Pancreas (tissue), 10 donors: ENCODE measurements at regions not wholly inside any gene's neighbourhood (a gene's known extent, or its start where the extent isn't known, plus 50 kb on each side); places are given as distances from the start of the nearest gene placed in this dataset.
A peak's percentile ranks its signal among the peaks of the same experiment; 100 is the strongest.

Source experiments
- ATAC-seq, 4 donors: fragments of 200-7000 bp; cut with Tn5 transposase; one replicate each; pipeline versions ENCODE4 v1.8.0 to v1.9.1; 2020; ENCODE audit warnings: mild to moderate bottlenecking in 4 of 4, moderate library complexity in 4 of 4
- DNase-seq, 6 donors: peaks; one replicate each; pipeline ENCODE4 v3.0.0-alpha.2; 2020
- FAIRE-seq: peaks from 2 replicates; lab custom pipeline; 2012; peaks lifted over from hg19 to GRCh38; lab: Jason Lieb, UNC
- H3K27ac ChIP-seq, 4 donors: fragments of 200-600 bp; sonication (generic); 1 replicate in 3 of 4; 2 replicates in 1 of 4; pipeline versions ENCODE4 v1.5.0 to v1.8.0; 2020
- H3K27me3 ChIP-seq, 4 donors: fragments of 200-600 bp; one replicate each; pipeline ENCODE4 v1.8.0; 2021
- H3K36me3 ChIP-seq, 3 donors: fragments of 200-600 bp; sonication (generic) in 1 of 3; one replicate each; pipeline versions ENCODE4 v1.5.0 to v1.8.0; 2020 to 2021
- H3K4me1 ChIP-seq, 3 donors: fragments of 200-600 bp; one replicate each; pipeline ENCODE4 v1.8.0; 2021
- H3K4me3 ChIP-seq, 4 donors: fragments of 200-600 bp; sonication (generic) in 2 of 4; one replicate each; pipeline versions ENCODE4 v1.5.0 to v1.8.0; 2020 to 2021
- H3K9me3 ChIP-seq, 4 donors: fragments of 200-600 bp; one replicate each; pipeline ENCODE4 v1.8.0; 2021
- CTCF ChIP-seq, 4 donors: fragments of 200-600 bp; sonication (generic) in 3 of 4; IDR thresholded peaks; one replicate each; pipeline versions ENCODE4 v1.5.0 to v1.8.0; 2021; ENCODE audit warnings: antibody characterized with exemption in 4 of 4
- WGBS, 2 donors: extraction: QIAGEN DNeasy Blood & Tissue Kit; methylation state at CpG; one replicate each; pipeline ENCODE4 v1.1.7; 2013; 5-methylcytosine and 5-hydroxymethylcytosine counted together
- intact Hi-C, 3 donors: fragments of 100-400 bp; cut with DNase I; formaldehyde crosslinking; loops; one replicate each; pipeline versions ENCODE4 v1.11.1 to v1.14.2; 2022
- donor health status: healthy with polysubstance abuse.
- donor health status: DM: no; HTN: no; CAD: no; lungs with moderate emphysema.
- donor health status: DM: no; HTN: no; CAD: no.
- donor health status: control.
- donor health status: control.
- donor health status: Bipolar disorder and iron deficiency.
- donor health status: DM: yes; HTN: yes; CAD: no.
- donor health status: DM: no; HTN: no; CAD: no.
- donor health status: DM: no; HTN: no; CAD: no.
- donor health status: DM: yes; HTN: yes; CAD: no.

- FAIRE-seq (no peak), ATAC-seq (peak; percentile 84 to 99 (median 94)), DNase-seq (peak in 4 of 6 donors; percentile 17 to 70 (median 26))
- 17 to 24% methylated on average over 3 of the region's 3 CpGs for WGBS, 2 donors
- no peak for TF ChIP-seq CTCF (IDR thresholded peaks at IDR 0.05)
- Histone ChIP-seq H3K4me3 (no peak overlapping the region), H3K27ac (no peak overlapping the region), H3K9me3 (no peaks in the 10 kb centered on the region), H3K4me1 (no peaks in the 10 kb centered on the region), H3K27me3 (no peaks in the 10 kb centered on the region), H3K36me3 (no peaks in the 10 kb centered on the region)
- intact Hi-C loops = no loop called here
These were observed 53.0 kb upstream of the DAPP1 start for GRCh38 chr4:99763635-99764101.

DNA sequence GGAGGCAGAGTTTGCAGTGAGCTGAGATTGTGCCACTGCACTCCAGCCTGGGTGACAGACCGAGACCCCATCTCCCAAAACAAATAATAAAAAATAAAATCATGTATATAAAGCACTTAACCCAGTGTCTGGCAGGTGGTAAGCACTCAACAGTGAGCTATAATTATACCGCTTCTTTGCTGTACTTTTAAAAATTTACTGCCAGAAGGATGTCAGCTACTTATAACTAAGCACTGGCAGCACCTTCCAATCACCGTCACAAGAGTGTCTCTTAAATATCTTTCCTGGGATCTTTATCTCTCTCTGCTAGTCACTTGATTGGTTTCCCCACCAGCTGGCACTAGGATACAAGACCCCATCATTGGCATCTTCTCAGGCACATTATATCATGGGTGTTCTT, 53.9 kb upstream of the DAPP1 start:
- intact Hi-C loops = no loop called here
- Histone ChIP-seq H3K4me1 (no peaks in the 10 kb centered on the region), H3K27ac (no peak overlapping the region), H3K9me3 (no peaks in the 10 kb centered on the region), H3K4me3 (no peak overlapping the region), H3K27me3 (no peaks in the 10 kb centered on the region), H3K36me3 (no peaks in the 10 kb centered on the region)
- DNase-seq (no peak), ATAC-seq (no peak), FAIRE-seq (no peak)
- no peak for TF ChIP-seq CTCF (IDR thresholded peaks at IDR 0.05)
- WGBS, 2 donors = 92 to 94% methylated on average over 3 of the region's 3 CpGs

- WGBS, 2 donors = 56 to 70% methylated on average over 1 of the region's 1 CpG
- ATAC-seq (no peak), DNase-seq (no peak), FAIRE-seq (no peak)
- TF ChIP-seq CTCF (IDR thresholded peaks at IDR 0.05) = no peak
- Histone ChIP-seq H3K27ac (no peak overlapping the region), H3K9me3 (no peaks in the 10 kb centered on the region), H3K4me3 (no peak overlapping the region), H3K27me3 (no peaks in the 10 kb centered on the region), H3K36me3 (no peaks in the 10 kb centered on the region), H3K4me1 (no peaks in the 10 kb centered on the region)
- intact Hi-C loops = no loop called here
These were observed 56.6 kb upstream of the DAPP1 start for GRCh38 chr4:99759988-99760387.

DNA sequence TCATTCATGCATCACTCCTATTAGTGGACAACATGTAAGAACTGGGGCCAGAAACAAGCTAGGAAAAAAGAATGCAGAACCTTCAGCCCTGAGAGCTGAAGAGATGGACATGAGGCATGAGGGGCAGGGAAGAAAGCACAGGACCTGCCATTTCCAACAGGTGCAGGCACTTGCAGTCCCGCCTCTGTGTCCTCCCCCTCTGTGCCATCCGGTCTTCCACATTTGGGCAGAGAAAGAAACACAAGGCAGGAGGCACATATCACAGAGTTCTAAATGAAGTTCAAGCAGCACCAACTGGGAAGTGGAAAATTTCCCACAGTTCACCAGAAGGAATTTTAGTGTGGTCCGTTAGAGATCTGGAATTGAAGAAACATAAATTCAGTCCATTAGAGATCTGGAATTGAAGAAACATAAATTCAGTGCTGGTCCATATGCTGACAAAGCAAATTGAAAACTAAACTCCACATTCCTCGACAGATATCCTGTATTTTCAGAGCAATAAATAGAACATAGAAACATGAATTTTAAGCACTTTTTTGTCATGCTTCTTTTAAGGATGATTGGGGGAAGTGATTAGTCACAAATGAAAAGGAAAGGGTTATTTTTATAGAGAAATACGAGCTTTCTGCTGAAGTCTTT, 57.2 kb upstream of the DAPP1 start:
- Histone ChIP-seq H3K27me3 (no peaks in the 10 kb centered on the region), H3K4me3 (no peak overlapping the region), H3K36me3 (no peaks in the 10 kb centered on the region), H3K9me3 (no peaks in the 10 kb centered on the region), H3K4me1 (no peaks in the 10 kb centered on the region), H3K27ac (no peak overlapping the region)
- TF ChIP-seq CTCF (IDR thresholded peaks at IDR 0.05) = no peak
- no peak for FAIRE-seq
- DNase-seq = no peak
- ATAC-seq = no peak
- intact Hi-C loops = no loop called here
- WGBS, 2 donors = 58 to 61% methylated on average over 5 of the region's 5 CpGs

- Histone ChIP-seq H3K4me3 (no peak overlapping the region), H3K27ac (no peak overlapping the region), H3K4me1 (no peaks in the 10 kb centered on the region), H3K36me3 (no peaks in the 10 kb centered on the region), H3K27me3 (no peaks in the 10 kb centered on the region), H3K9me3 (no peaks in the 10 kb centered on the region)
- ATAC-seq (no peak), DNase-seq (no peak), FAIRE-seq (no peak)
- 95 to 100% methylated on average over 2 of the region's 2 CpGs for WGBS, 2 donors
- intact Hi-C loops = no loop called here
- no peak for TF ChIP-seq CTCF (IDR thresholded peaks at IDR 0.05)
These were observed 61.2 kb upstream of the DAPP1 start for GRCh38 chr4:99755223-99755944.
